HG03571 (cell line): ENCODE measurements at regions not wholly inside any gene's neighbourhood (a gene's known extent, or its start where the extent isn't known, plus 50 kb on each side); places are given as distances from the start of the nearest gene placed in this dataset.

Experiments
- ATAC-seq: cut with Tn5 transposase; IDR thresholded peaks from one replicate; pipeline ENCODE4 v1.9.1; 2021; ENCODE audit not compliant: unreplicated experiment

DNA sequence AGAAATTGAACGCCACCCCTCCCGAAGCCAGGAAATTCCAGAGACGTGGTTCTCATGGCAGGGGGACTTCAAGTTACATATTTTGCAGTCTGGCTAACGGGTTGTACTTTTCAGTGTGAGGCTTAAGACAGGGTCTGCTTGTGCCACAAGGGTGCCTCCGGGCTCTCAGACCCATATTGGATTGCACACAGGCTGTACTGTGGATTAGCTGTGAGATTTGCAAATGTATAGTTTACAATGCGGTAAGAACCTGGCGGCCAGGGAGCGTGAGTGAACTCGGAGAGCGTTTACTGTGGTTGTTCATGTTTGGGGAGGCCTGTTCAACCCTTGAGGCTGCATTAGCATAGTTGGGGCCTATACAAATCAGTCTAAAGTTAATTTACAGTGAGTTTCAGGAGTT lies 143.9 kb upstream of the SIX2 start:
- no peak for ATAC-seq

DNA sequence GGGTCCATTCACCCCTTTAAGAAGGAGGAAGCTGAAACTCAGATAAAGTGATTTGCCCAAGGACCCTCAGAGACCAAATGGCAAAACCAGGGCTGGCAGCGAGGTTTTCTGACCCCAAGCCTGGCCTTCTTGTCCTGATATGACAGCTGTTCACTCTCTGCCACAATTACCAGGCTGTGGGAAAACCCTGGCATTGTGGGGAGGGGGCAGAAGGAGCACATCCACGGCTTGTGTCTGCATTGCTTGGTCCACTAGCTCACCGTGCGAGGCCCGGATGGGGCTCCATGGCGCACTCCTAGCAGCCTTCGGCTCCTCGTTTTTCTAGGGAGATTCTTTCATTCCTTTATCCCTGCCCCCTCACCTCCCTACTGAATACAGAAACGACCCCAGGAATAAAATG lies 143.4 kb upstream of the SIX2 start:
- ATAC-seq = no peak

DNA sequence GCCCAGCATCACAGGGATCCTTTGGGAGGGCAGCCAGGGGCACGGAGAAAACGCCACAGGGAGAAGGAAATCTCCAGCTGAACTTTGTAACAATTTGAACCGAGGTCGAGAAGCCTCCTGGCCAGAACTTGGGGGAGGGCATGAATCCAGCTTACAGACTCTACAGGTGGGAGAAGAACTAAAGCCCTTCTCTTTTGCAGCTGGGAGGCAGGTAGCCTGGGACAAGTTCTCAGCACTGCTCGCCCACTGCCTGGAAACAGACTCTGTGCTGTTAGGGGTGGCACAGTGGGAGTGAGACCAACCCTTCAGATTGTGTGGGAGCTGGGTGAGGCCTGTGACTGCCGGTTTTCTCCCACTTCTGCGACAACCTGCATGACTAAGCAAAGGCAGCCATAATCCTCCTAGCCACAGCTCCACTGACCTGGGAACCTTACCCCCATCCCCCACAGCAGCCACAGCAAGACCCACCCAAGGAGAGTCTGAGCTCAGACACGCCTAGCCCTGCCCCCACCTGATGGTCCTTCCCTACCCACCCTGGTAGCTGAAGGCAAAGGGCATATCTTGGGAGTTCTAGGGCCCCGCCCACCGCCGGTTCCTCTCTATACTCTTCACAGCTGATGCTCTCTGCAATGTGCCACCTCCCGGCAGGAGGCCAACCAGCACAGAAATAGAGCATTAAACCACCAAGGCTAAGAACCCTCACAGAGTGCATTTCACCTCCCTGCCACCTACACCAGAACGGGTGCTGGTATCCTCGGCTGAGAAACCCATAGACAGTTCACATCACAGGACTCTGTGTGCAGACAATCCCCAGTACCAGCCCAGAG lies 136.0 kb upstream of the SIX2 start:
- no peak for ATAC-seq

- no peak for ATAC-seq
These were observed 132.9 kb upstream of the SIX2 start for GRCh38 chr2:45141883-45142866.

- no peak for ATAC-seq
These were observed 131.4 kb upstream of the SIX2 start for GRCh38 chr2:45140675-45141074.

DNA sequence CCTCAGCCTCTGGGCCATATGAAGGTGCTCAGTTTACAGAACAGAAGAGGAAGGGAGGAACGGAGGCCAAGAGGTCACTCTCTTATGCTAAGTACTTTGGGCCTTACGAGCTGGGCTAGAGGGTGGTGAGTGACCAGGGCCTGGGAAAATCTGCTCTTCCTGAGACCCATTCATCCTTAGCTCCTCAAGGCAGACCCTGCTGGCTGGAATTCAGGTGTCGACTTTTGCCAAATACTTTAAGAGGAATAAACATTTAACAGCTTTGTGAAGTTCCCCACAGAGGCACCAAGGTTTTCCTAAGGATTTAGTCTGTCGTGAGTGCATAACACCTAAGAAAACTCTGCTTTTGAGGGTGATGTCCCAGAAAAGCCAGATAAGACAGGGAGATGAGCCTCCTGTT lies 129.7 kb upstream of the SIX2 start:
- no peak for ATAC-seq

GRCh38 chr2:45137966-45138695 lies 128.9 kb upstream of the SIX2 start:
- no peak for ATAC-seq

DNA sequence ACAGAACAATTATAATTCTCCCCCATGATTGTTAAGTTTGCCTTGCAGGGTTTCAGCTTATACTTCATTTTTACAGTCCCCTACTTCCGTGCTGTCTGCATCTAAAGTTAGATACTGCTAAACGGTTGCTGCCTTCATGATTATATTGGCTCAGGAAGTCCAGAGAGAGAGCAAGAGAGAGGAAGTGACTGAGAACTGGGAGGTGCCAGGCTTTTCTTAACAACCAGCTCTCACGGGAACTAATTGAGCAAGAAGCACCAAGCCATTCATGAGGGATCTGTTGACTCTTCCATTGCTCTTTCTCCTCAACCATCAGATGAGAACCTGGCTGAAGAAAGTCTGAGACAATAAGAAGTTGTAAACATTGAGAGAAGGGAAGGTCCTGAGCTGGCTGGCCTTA lies 125.5 kb upstream of the SIX2 start:
- no peak for ATAC-seq

- ATAC-seq = no peak
These were observed 124.8 kb upstream of the SIX2 start for GRCh38 chr2:45134014-45134413.

DNA sequence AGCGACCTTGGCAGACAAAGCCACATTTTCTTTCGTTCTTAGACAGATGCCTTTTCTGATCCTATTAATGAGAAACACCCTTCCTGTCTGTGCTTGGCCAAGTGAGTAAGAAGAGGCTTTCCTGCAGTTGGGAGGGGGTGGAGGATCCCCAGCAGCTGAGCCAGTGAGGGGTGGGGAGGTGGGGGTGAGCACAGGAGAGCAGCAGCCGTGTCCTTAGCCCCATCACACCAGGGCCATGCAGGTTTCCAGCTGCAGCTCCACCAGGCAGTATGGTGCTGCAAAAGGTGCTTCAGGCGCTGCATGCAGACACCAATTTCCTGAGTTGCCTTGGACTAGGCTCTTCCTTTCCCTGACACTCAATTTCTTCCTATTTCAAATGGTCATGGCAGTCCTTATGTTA lies 123.3 kb upstream of the SIX2 start:
- peak; percentile 64 for ATAC-seq

DNA sequence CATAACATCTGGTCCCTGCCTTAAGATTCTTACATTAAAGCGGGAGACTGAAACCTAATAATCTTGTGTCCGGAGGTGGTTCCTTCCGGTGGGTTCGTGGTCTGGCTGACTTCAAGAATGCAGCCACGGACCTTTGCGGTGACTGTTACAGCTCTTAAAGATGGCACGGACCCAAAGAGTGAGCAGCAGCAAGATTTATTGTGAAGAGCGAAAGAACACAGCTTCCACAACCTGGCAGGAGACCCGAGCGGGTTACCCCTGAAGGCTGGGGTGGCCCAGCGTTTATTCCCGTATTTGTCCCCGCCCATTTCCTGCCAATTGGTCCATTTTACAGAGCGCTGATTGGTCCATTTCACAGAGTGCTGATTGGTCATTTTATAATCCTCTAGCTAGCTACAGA lies 122.3 kb upstream of the SIX2 start:
- ATAC-seq = no peak

GRCh38 chr2:45130736-45131135 lies 121.5 kb upstream of the SIX2 start:
- ATAC-seq = no peak

DNA sequence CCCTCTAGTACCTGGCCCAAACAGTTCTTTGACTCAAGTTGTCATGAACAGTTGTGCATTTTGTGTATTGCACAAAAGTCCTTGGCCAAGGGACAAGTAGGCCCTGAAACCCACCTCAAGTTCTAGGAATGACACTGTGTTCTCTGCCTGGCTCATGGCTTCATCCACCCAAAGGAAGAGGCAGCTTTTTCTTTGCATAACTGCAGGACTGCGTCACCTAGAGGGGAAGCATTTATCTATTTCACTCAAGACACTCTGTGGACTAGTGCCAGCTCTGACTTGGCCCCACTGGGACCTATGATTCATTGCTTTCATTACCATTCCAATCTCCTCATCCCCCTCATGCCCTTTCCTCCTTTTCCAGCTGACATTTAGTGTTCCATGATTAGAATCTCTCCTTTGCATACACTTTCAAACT lies 119.3 kb upstream of the SIX2 start:
- no peak for ATAC-seq

- ATAC-seq = no peak
These were observed 118.6 kb upstream of the SIX2 start for GRCh38 chr2:45127891-45128290.

DNA sequence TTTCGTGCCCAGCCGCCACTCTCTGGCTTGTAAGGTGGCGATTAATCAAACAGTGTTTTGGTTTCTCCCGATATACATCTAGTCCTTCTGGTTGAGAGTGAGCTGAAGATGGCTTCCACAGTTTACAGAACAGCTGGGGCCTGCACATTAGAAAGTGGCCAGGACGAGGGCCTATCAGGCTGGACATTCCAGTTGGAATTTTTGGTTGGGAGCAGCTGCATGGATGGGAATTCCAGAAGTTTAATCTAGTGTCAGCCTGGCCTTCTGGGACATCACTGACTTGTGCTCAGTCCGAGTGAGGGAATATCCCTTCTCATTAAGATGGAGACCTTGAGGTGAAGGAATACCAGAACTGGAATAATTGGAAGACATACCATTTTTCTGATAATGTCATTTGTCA lies 118.1 kb upstream of the SIX2 start:
- no peak for ATAC-seq

DNA sequence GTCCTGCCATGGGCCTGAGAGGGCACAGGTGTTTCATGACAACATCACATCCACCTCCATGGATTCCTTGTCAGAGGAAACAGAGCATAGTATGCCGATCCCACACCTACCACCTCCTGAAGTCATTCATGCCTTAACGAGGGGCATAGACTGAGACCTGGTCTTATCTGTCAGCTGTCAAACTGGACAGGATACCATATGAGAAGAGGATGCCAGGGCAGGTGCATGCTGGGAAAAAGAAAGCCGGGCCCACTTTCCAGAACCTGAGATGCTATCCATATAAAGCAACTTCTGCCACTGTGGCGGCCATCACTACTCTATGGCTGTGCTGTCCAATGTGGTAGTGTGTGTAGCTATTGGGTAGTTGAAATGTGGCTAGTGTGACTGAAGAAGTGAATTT lies 116.0 kb upstream of the SIX2 start:
- ATAC-seq = no peak

GRCh38 chr2:45124456-45124855 lies 115.2 kb upstream of the SIX2 start:
- ATAC-seq = no peak

GRCh38 chr2:45123521-45124191 lies 114.4 kb upstream of the SIX2 start:
- no peak for ATAC-seq

DNA sequence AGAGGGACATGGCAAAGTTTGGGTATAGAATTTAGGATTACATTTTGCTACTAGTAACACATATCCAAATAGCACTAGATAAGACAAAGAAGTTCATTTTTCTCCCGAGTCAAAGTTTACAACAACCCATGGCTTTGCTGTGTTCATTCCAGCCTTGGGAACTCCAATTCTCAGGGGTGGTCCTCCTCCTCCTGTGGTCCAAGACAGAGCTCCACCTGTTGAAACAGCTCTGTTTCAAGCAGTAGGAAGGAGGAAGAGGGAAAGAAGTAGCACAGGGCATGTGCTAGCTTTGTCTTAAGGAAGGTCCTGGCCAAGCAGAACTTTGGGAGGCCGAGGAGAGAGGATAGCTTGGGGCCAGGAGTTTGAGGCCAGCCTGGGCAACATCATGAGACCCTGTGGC lies 113.8 kb upstream of the SIX2 start:
- ATAC-seq = no peak

DNA sequence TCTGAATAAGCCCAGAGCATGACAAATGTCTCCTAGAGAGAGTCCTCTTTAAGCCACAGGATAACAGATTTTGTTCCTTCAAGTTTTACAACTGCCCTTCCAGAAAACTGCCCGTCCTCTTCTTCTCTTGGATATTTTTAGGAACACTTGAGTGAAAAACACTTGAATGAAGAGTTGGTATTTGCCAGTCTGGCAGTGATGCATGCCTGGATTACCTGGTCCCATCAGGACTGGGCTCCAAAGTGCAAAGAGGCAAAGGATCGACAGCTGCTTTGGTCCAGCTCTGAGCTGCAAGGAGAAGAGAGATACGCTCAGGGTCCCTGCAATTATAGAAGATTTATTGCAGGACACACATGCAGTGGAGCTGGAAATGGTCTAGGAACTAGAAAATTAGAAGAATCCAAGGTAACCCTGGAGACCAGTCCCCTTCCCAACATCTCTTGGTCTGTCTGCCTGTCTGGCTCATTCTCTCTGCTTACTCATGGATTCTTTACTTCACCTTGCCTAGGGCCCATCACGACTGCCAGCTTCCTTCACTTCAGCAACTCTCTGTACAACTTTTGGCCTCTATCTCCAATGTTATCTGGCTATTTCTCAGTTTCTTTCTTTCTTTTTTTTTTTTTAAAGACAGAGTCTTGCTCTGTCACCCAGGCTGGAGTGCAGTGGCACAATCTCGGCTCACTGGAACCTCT lies 112.1 kb upstream of the SIX2 start:
- no peak for ATAC-seq
